Retinal pigment epithelial cell (primary cell): ENCODE measurements at regions not wholly inside any gene's neighbourhood (a gene's known extent, or its start where the extent isn't known, plus 50 kb on each side); places are given as distances from the start of the nearest gene placed in this dataset.
A peak's percentile ranks its signal among the peaks of the same experiment; 100 is the strongest.

Experiments
- DNase-seq: peaks from one replicate; pipeline ENCODE4 v3.0.0-alpha.2; 2010; ENCODE audit warnings: low read depth
- H3K4me3 ChIP-seq: 2 replicates; pipeline ENCODE4 v1.5.1; 2011; ENCODE audit warnings: mild to moderate bottlenecking, low read length, control low read depth, moderate library complexity
- CTCF ChIP-seq: conservative IDR thresholded peaks from 2 replicates; pipeline ENCODE4 v1.5.1; 2011; ENCODE audit warnings: low read depth, low read length, control low read depth, inconsistent platforms

- peak; percentile 15 for DNase-seq
- no peak overlapping the region for H3K4me3 ChIP-seq
- peak; percentile 60 for TF ChIP-seq CTCF
Measured at GRCh38 chr6:81241126-81242041, 511.1 kb downstream of the TENT5A start.

- no peak for DNase-seq
- no peak for TF ChIP-seq CTCF
- H3K4me3 ChIP-seq, result no peak overlapping the region
Measured at GRCh38 chr6:81238390-81238789, 514.1 kb downstream of the TENT5A start.

- TF ChIP-seq CTCF, result no peak
- no peak for DNase-seq
- H3K4me3 ChIP-seq, result no peak overlapping the region
Measured at GRCh38 chr6:81237226-81237625, 515.3 kb downstream of the TENT5A start.

- no peak overlapping the region for H3K4me3 ChIP-seq
- no peak for TF ChIP-seq CTCF
- DNase-seq, result no peak
Measured at GRCh38 chr6:81235512-81235911, 517.0 kb downstream of the TENT5A start.

- DNase-seq, result no peak
- TF ChIP-seq CTCF, result no peak
- no peak overlapping the region for H3K4me3 ChIP-seq
Measured at GRCh38 chr6:81233990-81234389, 518.5 kb downstream of the TENT5A start.

- no peak for DNase-seq
- TF ChIP-seq CTCF, result no peak
- H3K4me3 ChIP-seq, result no peak overlapping the region
Measured at GRCh38 chr6:81228912-81229555, 523.4 kb downstream of the TENT5A start.
